H1 (cell line): ENCODE measurements at regions not wholly inside any gene's neighbourhood (a gene's known extent, or its start where the extent isn't known, plus 50 kb on each side); places are given as distances from the start of the nearest gene placed in this dataset.

ENCODE experiments used
- CTCF ChIA-PET: fragments of 300-600 bp; sonication (Branson Sonifier 250); formaldehyde crosslinking; loops from one replicate; lab custom pipeline; 2021; ENCODE audit not compliant: partially characterized antibody; lab: Charles Lee
- POLR2A ChIA-PET: fragments of 300-600 bp; sonication (Branson Sonifier 250); formaldehyde crosslinking; loops from one replicate; lab custom pipeline; 2021; ENCODE audit warnings: inconsistent platforms; ENCODE audit not compliant: partially characterized antibody; lab: Charles Lee
- DNase-seq, 2 experiments: peaks; one replicate each; pipeline versions ENCODE4 v3.0.0 to v3.0.0-alpha.2; 2010 to 2022; ENCODE audit warnings: low spot score in 2 of 2, low read depth in 1 of 2, mixed read lengths in 1 of 2
- FAIRE-seq: peaks from 2 replicates; lab custom pipeline; 2011; peaks lifted over from hg19 to GRCh38; lab: Jason Lieb, UNC
- H2AFZ ChIP-seq: 2 replicates; pipeline ENCODE4 v1.8.1; 2012; ENCODE audit warnings: low read length, inconsistent platforms
- H2AK5ac ChIP-seq: 2 replicates; pipeline ENCODE4 v1.6.1; 2013; ENCODE audit warnings: low read depth, low read length
- H2BK120ac ChIP-seq: replicated peaks from 2 replicates; pipeline ENCODE3; 2013; ENCODE audit warnings: low read depth, low read length, inconsistent platforms
- H2BK12ac ChIP-seq: 2 replicates; pipeline ENCODE4 v1.6.1; 2013; ENCODE audit warnings: low read depth, low read length
- H2BK15ac ChIP-seq: 2 replicates; pipeline ENCODE4 v1.6.1; 2013; ENCODE audit warnings: low read length
- H2BK20ac ChIP-seq: 2 replicates; pipeline ENCODE4 v1.6.1; 2013; ENCODE audit warnings: low read length
- H2BK5ac ChIP-seq: 2 replicates; pipeline ENCODE4 v1.6.1; 2013; ENCODE audit warnings: low read depth, low read length
- H3K14ac ChIP-seq: 2 replicates; pipeline ENCODE4 v1.6.1; 2013; ENCODE audit warnings: inconsistent platforms; ENCODE audit not compliant: insufficient read length
- H3K18ac ChIP-seq: 2 replicates; pipeline ENCODE4 v1.6.1; 2013; ENCODE audit warnings: low read length; ENCODE audit errors: extremely low read depth
- H3K23ac ChIP-seq: 2 replicates; pipeline ENCODE4 v1.6.1; 2013; ENCODE audit warnings: inconsistent platforms; ENCODE audit not compliant: insufficient read length
- H3K23me2 ChIP-seq: 2 replicates; pipeline ENCODE4 v1.6.1; 2013; ENCODE audit warnings: low read depth, low read length
- H3K27ac ChIP-seq: 2 replicates; pipeline ENCODE4 v1.6.1; 2011; ENCODE audit warnings: low read depth, low read length, inconsistent platforms
- H3K27me3 ChIP-seq, 4 experiments: replicated peaks in 1 of 4; 1 replicate in 1 of 4; 2 replicates in 3 of 4; pipeline versions ENCODE4 v1.6.1 to v1.8.1; 2011 to 2013; ENCODE audit warnings: low read length in 3 of 4, mild to moderate bottlenecking in 3 of 4, inconsistent platforms in 2 of 4, mixed read lengths in 2 of 4, moderate library complexity in 1 of 4; ENCODE audit not compliant: control insufficient read depth in 3 of 4, insufficient read depth in 3 of 4; ENCODE audit errors: extremely low read depth in 1 of 4
- H3K36me3 ChIP-seq, 4 experiments: 2 replicates each; pipeline versions ENCODE4 v1.6.1 to v1.8.1; 2011 to 2013; ENCODE audit warnings: mild to moderate bottlenecking in 4 of 4, low read length in 3 of 4, moderate library complexity in 2 of 4, control low read depth in 1 of 4, inconsistent platforms in 1 of 4; ENCODE audit not compliant: insufficient read depth in 4 of 4, control insufficient read depth in 2 of 4
- H3K4ac ChIP-seq: replicated peaks from 2 replicates; pipeline ENCODE3; 2013; ENCODE audit warnings: low read length, low read depth, mixed read lengths, inconsistent platforms; ENCODE audit not compliant: insufficient read length
- H3K4me1 ChIP-seq, 4 experiments: replicated peaks in 1 of 4; 1 replicate in 1 of 4; 2 replicates in 3 of 4; pipeline versions ENCODE4 v1.6.1 to v1.8.1; 2011 to 2013; ENCODE audit warnings: low read length in 3 of 4, inconsistent platforms in 2 of 4, mixed read lengths in 1 of 4; ENCODE audit not compliant: insufficient read depth in 4 of 4, control insufficient read depth in 3 of 4
- H3K4me2 ChIP-seq, 2 experiments: 2 replicates each; pipeline versions ENCODE4 v1.6.1 to v1.8.1; 2011 to 2013; ENCODE audit warnings: low read depth in 2 of 2, low read length in 2 of 2, control low read depth in 1 of 2, inconsistent platforms in 1 of 2, mild to moderate bottlenecking in 1 of 2; ENCODE audit not compliant: insufficient read depth in 1 of 2
- H3K4me3 ChIP-seq, 4 experiments: fragments of 200-600, 300-600 bp in 1 of 4; sonication (generic), shearing (Covaris generic), sonication (Bioruptor Twin) in 1 of 4; 2 replicates each; pipeline versions ENCODE4 v1.5.1 to v1.8.1; 2011 to 2016; ENCODE audit warnings: low read length in 4 of 4, low read depth in 3 of 4, control low read depth in 2 of 4, inconsistent platforms in 2 of 4, mild to moderate bottlenecking in 2 of 4, mixed read lengths in 1 of 4, moderate library complexity in 1 of 4; ENCODE audit not compliant: insufficient read depth in 2 of 4; ENCODE audit errors: extremely low read depth in 1 of 4
- H3K56ac ChIP-seq: replicated peaks from 2 replicates; pipeline ENCODE3; 2013; ENCODE audit warnings: low read depth, mild to moderate bottlenecking, mixed read lengths, low read length, inconsistent platforms; ENCODE audit not compliant: insufficient read length
- H3K79me1 ChIP-seq: 2 replicates; pipeline ENCODE4 v1.6.1; 2013; ENCODE audit warnings: low read depth, low read length, control low read depth
- H3K79me2 ChIP-seq, 2 experiments: 2 replicates each; pipeline versions ENCODE4 v1.6.1 to v1.8.1; 2012 to 2013; ENCODE audit warnings: low read length in 2 of 2, mild to moderate bottlenecking in 2 of 2, inconsistent platforms in 1 of 2; ENCODE audit not compliant: insufficient read depth in 2 of 2, control insufficient read depth in 1 of 2
- H3K9ac ChIP-seq, 4 experiments: replicated peaks in 1 of 4; 1 replicate in 1 of 4; 2 replicates in 3 of 4; pipeline versions ENCODE4 v1.6.1 to v1.8.1; 2011 to 2013; ENCODE audit warnings: low read depth in 3 of 4, low read length in 3 of 4, control low read depth in 2 of 4, mild to moderate bottlenecking in 2 of 4, moderate library complexity in 2 of 4, inconsistent platforms in 1 of 4; ENCODE audit errors: extremely low read depth in 1 of 4
- H3K9me3 ChIP-seq, 2 experiments: 2 replicates each; pipeline versions ENCODE4 v1.6.1 to v1.8.1; 2012 to 2013; ENCODE audit warnings: mild to moderate bottlenecking in 2 of 2, moderate library complexity in 2 of 2, control low read depth in 1 of 2, inconsistent platforms in 1 of 2, low read depth in 1 of 2, low read length in 1 of 2, mixed read lengths in 1 of 2; ENCODE audit not compliant: insufficient read depth in 2 of 2
- H4K20me1 ChIP-seq, 2 experiments: replicated peaks in 1 of 2; 2 replicates each; pipeline versions ENCODE3 to v1.8.1; 2011 to 2013; ENCODE audit warnings: inconsistent platforms in 2 of 2, low read length in 2 of 2, mild to moderate bottlenecking in 1 of 2; ENCODE audit not compliant: insufficient read depth in 2 of 2, control insufficient read depth in 1 of 2
- H4K5ac ChIP-seq: 2 replicates; pipeline ENCODE4 v1.6.1; 2013; ENCODE audit warnings: low read length, low read depth, mixed read lengths, inconsistent platforms; ENCODE audit not compliant: insufficient read length
- H4K8ac ChIP-seq: 2 replicates; pipeline ENCODE4 v1.8.0; 2013; ENCODE audit warnings: mild to moderate bottlenecking, moderate library complexity, low read length, inconsistent platforms; ENCODE audit not compliant: insufficient read depth; ENCODE audit errors: extremely low read depth
- H4K91ac ChIP-seq: replicated peaks from 2 replicates; pipeline ENCODE3; 2013; ENCODE audit warnings: low read length, mixed read lengths, inconsistent platforms; ENCODE audit not compliant: insufficient read length
- RXRA ChIP-seq: IDR thresholded peaks from 2 replicates; pipeline ENCODE4 v1.6.1; 2011; ENCODE audit warnings: low read depth, mild to moderate bottlenecking, low read length, moderate library complexity; ENCODE audit not compliant: insufficient read depth
- WGBS, 2 experiments: shearing (Covaris generic) in 1 of 2; methylation state at CpG; one replicate each; pipeline versions ENCODE4 v1.1.6 to v1.1.7; 2013 to 2015; ENCODE audit warnings: low lambda C conversion rate in 2 of 2, mixed read lengths in 2 of 2, inconsistent platforms in 1 of 2, low coverage in 1 of 2, missing lambda C conversion rate in 1 of 2; ENCODE audit not compliant: insufficient replicate concordance in 2 of 2, insufficient coverage in 1 of 2, insufficient read length in 1 of 2; ENCODE audit errors: extremely low coverage in 1 of 2, missing lambda C conversion rate in 1 of 2; 5-methylcytosine and 5-hydroxymethylcytosine counted together

DNA sequence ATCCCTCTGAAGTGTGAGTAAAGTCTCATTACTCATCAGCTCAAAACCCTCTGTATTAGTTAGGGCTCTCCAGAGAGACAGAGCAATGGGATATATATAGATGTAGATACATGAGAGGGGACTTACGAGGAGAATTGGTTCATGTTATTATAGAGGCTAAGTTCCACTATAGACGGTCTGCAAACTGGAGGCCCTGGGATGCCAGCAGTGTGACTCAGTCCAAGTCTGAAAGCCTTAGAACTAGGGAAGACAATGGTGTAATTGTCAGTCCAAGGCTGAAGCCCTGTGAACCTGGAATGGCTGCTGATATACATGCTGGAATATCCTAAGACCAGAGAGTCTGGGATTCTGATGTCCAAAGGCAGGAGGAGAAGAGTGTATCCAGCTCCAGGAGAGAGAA is 57.3 kb upstream of the CEP83 start:
- Histone ChIP-seq H2BK20ac (no peak overlapping the region), H4K20me1 (no peaks in the 10 kb centered on the region), H2AK5ac (no peak overlapping the region), H3K23me2 (no peaks in the 10 kb centered on the region; the same call in 1 of the 2 replicates), H3K36me3 (no peaks in the 10 kb centered on the region; a peak in 1 of 8 replicates), H3K27ac (no peak overlapping the region), H3K79me1 (no peaks in the 10 kb centered on the region), H2BK120ac (no peak overlapping the region), H4K91ac (no peak overlapping the region), H2BK12ac (no peak overlapping the region), H3K4ac (no peak overlapping the region), H3K4me1 (no peaks in the 10 kb centered on the region; a peak in 1 of 7 replicates), H4K5ac (no peak overlapping the region), H3K9ac (no peak overlapping the region), H3K14ac (no peak overlapping the region), H4K8ac (no peak overlapping the region), H3K4me3 (no peak overlapping the region), H3K4me2 (no peak overlapping the region), H3K23ac (no peak overlapping the region), H3K79me2 (no peaks in the 10 kb centered on the region), H3K27me3 (no peaks in the 10 kb centered on the region), H2AFZ (no peak overlapping the region), H3K18ac (no peak overlapping the region), H2BK15ac (no peak overlapping the region), H3K9me3 (peaks cover 0 to 2% of the 10 kb centered on the region in 2 experiments; a peak in 1 of 4 replicates), H3K56ac (no peak overlapping the region), H2BK5ac (no peak overlapping the region)
- CTCF ChIA-PET = interaction anchor here (1.3 kb wide), 1 partner anchor 343 kb away, joined by 3 read pairs; no protein-coding TSS in a partner anchor
- POLR2A ChIA-PET = no interaction called here
- DNase-seq (no peak), FAIRE-seq (no peak)
- WGBS, 2 experiments = 94% methylated on average over 2 of the region's 2 CpGs; no CpG with 5 or more reads in 1 of the 2 experiments
- TF ChIP-seq RXRA = no peak
